GM23338 (cell line): ENCODE measurements at regions not wholly inside any gene's neighbourhood (a gene's known extent, or its start where the extent isn't known, plus 50 kb on each side); places are given as distances from the start of the nearest gene placed in this dataset.

Source experiments
- ATAC-seq: fragments of 200-7000 bp; cut with Tn5 transposase; 3 replicates; pipeline ENCODE4 v1.9.1; 2020
- DNase-seq: peaks from one replicate; pipeline ENCODE4 v3.0.0-alpha.2; 2015; ENCODE audit warnings: low spot score
- H2AFZ ChIP-seq: fragments of 200-600 bp; sonication (generic); 2 replicates; pipeline ENCODE4 v1.8.0; 2016; ENCODE audit warnings: antibody characterized with exemption, mild to moderate bottlenecking, moderate library complexity
- H3F3A ChIP-seq: fragments of 200-600 bp; sonication (generic); replicated peaks from 2 replicates; pipeline ENCODE4 v1.8.0; 2017; ENCODE audit warnings: antibody characterized with exemption, mixed run types, low read depth
- H3K27ac ChIP-seq: fragments of 200-600 bp; sonication (generic); 2 replicates; pipeline ENCODE4 v1.6.1; 2016; ENCODE audit warnings: low read depth
- H3K27me3 ChIP-seq: fragments of 200-600 bp; sonication (generic); 2 replicates; pipeline ENCODE4 v1.8.0; 2016; ENCODE audit warnings: mild to moderate bottlenecking, mixed run types, moderate library complexity; ENCODE audit not compliant: insufficient read depth
- H3K36me3 ChIP-seq: fragments of 200-600 bp; sonication (generic); 2 replicates; pipeline ENCODE4 v1.8.0; 2016; ENCODE audit warnings: mild to moderate bottlenecking; ENCODE audit not compliant: insufficient read depth
- H3K4me1 ChIP-seq: fragments of 200-600 bp; sonication (generic); 2 replicates; pipeline ENCODE4 v1.8.0; 2016; ENCODE audit warnings: mild to moderate bottlenecking, moderate library complexity; ENCODE audit not compliant: insufficient read depth
- H3K4me2 ChIP-seq: fragments of 200-600 bp; sonication (generic); 2 replicates; pipeline ENCODE4 v1.7.1; 2017; ENCODE audit warnings: mixed run types
- H3K4me3 ChIP-seq: fragments of 200-600 bp; sonication (generic); 2 replicates; pipeline ENCODE4 v1.6.1; 2016; ENCODE audit warnings: mixed run types
- H3K79me2 ChIP-seq: fragments of 200-600 bp; sonication (generic); replicated peaks from 2 replicates; pipeline ENCODE4 v1.8.0; 2017; ENCODE audit warnings: mild to moderate bottlenecking; ENCODE audit not compliant: insufficient read depth
- H3K9me2 ChIP-seq: fragments of 200-600 bp; sonication (generic); 2 replicates; pipeline ENCODE4 v1.8.0; 2017; ENCODE audit not compliant: insufficient read depth
- H4K20me1 ChIP-seq: fragments of 200-600 bp; sonication (generic); replicated peaks from 2 replicates; pipeline ENCODE4 v1.8.0; 2017; ENCODE audit warnings: mild to moderate bottlenecking; ENCODE audit not compliant: insufficient read depth
- H3K27ac Mint-ChIP-seq: 2 replicates; pipeline ENCODE4 v1.8.0; 2020; ENCODE audit warnings: inconsistent platforms, mild to moderate bottlenecking, moderate library complexity, mixed read lengths
- H3K27me3 Mint-ChIP-seq: 3 replicates; pipeline ENCODE4 v1.8.0; 2022; ENCODE audit warnings: low read depth, mild to moderate bottlenecking, moderate library complexity, mixed read lengths, inconsistent platforms; ENCODE audit not compliant: insufficient read depth, poor library complexity
- H3K36me3 Mint-ChIP-seq: 3 replicates; pipeline ENCODE4 v1.8.0; 2021; ENCODE audit warnings: low read depth, mild to moderate bottlenecking, inconsistent platforms, moderate library complexity, mixed read lengths
- H3K4me1 Mint-ChIP-seq: 3 replicates; pipeline ENCODE4 v1.8.0; 2020; ENCODE audit warnings: mild to moderate bottlenecking, inconsistent platforms, mixed read lengths
- H3K4me3 Mint-ChIP-seq: 3 replicates; pipeline ENCODE4 v1.8.0; 2021; ENCODE audit warnings: moderate library complexity, mild to moderate bottlenecking, inconsistent platforms, mixed read lengths
- H3K9me3 Mint-ChIP-seq: 3 replicates; pipeline ENCODE4 v1.8.0; 2020; ENCODE audit warnings: moderate library complexity, mild to moderate bottlenecking, inconsistent platforms, mixed read lengths
- CTCF ChIP-seq, 2 experiments: fragments of 200-600 bp in 1 of 2; sonication (generic) in 1 of 2; conservative IDR thresholded peaks; 2 replicates each; pipeline versions ENCODE4 v1.5.1 to v1.6.1; 2016 to 2017; ENCODE audit warnings: antibody characterized with exemption in 2 of 2, low read depth in 2 of 2, mild to moderate bottlenecking in 2 of 2, moderate library complexity in 1 of 2
- ETS1 ChIP-seq: IDR thresholded peaks from 2 replicates; pipeline ENCODE4 v1.6.1; 2016; ENCODE audit warnings: antibody characterized with exemption
- EZH2 ChIP-seq: fragments of 200-600 bp; sonication (generic); IDR thresholded peaks from one replicate; pipeline ENCODE4 v1.8.0; 2017; ENCODE audit warnings: antibody characterized with exemption, mild to moderate bottlenecking, low read depth; ENCODE audit not compliant: unreplicated experiment
- EZH2phosphoT487 ChIP-seq: fragments of 200-600 bp; sonication (generic); IDR thresholded peaks from one replicate; pipeline ENCODE4 v1.8.1; 2018; ENCODE audit warnings: antibody characterized with exemption; ENCODE audit not compliant: unreplicated experiment
- JUNB ChIP-seq: IDR thresholded peaks from one replicate; pipeline ENCODE4 v1.6.1; 2016; ENCODE audit warnings: antibody characterized with exemption; ENCODE audit not compliant: unreplicated experiment
- POLR2AphosphoS5 ChIP-seq: IDR thresholded peaks from 2 replicates; pipeline ENCODE4 v1.6.1; 2016; ENCODE audit warnings: antibody characterized with exemption, low read depth
- STAT1 ChIP-seq: IDR thresholded peaks from one replicate; pipeline ENCODE4 v1.6.1; 2016; ENCODE audit warnings: antibody characterized with exemption; ENCODE audit not compliant: unreplicated experiment
- ZNF114 ChIP-seq: fragments of 250-450 bp; sonication (Bioruptor Pico); IDR thresholded peaks from 2 replicates; pipeline ENCODE4 v1.5.0; 2020; ENCODE audit warnings: mild to moderate bottlenecking, moderate library complexity
- ZNF331 ChIP-seq: fragments of 250-450 bp; sonication (Bioruptor Pico); IDR thresholded peaks from 2 replicates; pipeline ENCODE4 v1.5.0; 2020; ENCODE audit warnings: low read depth, mild to moderate bottlenecking, moderate library complexity
- TF ChIP-seq, protein P1 (sequence below): fragments of 250-450 bp; sonication (Bioruptor Pico); IDR thresholded peaks from 2 replicates; pipeline ENCODE4 v1.5.0; 2020; ENCODE audit warnings: mild to moderate bottlenecking, moderate library complexity
- TF ChIP-seq, protein P2 (sequence below): IDR thresholded peaks from one replicate; pipeline ENCODE4 v1.6.1; 2018; ENCODE audit warnings: antibody characterized with exemption; ENCODE audit not compliant: unreplicated experiment

- Histone ChIP-seq H3K4me1 (no peaks in the 10 kb centered on the region), H3K27me3 (no peaks in the 10 kb centered on the region), H4K20me1 (no peaks in the 10 kb centered on the region), H3K27ac (no peak overlapping the region), H3K4me3 (no peak overlapping the region), H3K79me2 (no peaks in the 10 kb centered on the region), H3K4me2 (no peak overlapping the region), H3K9me2 (no peaks in the 10 kb centered on the region), H3K36me3 (no peaks in the 10 kb centered on the region), H3F3A (no peaks in the 10 kb centered on the region), H2AFZ (no peak overlapping the region)
- no peak for DNase-seq
- TF ChIP-seq EZH2 (no peak), EZH2phosphoT487 (no peak), JUNB (no peak), CTCF (conservative IDR thresholded peaks at IDR 0.05; ENCODE audit: low read depth in 2 of 2) (no peak), ETS1 (no peak), POLR2AphosphoS5 (no peak), ZNF331 (no peak), STAT1 (no peak), ZNF114 (CRISPR knock-in tag) (no peak)
- TF ChIP-seq, protein P1, sequence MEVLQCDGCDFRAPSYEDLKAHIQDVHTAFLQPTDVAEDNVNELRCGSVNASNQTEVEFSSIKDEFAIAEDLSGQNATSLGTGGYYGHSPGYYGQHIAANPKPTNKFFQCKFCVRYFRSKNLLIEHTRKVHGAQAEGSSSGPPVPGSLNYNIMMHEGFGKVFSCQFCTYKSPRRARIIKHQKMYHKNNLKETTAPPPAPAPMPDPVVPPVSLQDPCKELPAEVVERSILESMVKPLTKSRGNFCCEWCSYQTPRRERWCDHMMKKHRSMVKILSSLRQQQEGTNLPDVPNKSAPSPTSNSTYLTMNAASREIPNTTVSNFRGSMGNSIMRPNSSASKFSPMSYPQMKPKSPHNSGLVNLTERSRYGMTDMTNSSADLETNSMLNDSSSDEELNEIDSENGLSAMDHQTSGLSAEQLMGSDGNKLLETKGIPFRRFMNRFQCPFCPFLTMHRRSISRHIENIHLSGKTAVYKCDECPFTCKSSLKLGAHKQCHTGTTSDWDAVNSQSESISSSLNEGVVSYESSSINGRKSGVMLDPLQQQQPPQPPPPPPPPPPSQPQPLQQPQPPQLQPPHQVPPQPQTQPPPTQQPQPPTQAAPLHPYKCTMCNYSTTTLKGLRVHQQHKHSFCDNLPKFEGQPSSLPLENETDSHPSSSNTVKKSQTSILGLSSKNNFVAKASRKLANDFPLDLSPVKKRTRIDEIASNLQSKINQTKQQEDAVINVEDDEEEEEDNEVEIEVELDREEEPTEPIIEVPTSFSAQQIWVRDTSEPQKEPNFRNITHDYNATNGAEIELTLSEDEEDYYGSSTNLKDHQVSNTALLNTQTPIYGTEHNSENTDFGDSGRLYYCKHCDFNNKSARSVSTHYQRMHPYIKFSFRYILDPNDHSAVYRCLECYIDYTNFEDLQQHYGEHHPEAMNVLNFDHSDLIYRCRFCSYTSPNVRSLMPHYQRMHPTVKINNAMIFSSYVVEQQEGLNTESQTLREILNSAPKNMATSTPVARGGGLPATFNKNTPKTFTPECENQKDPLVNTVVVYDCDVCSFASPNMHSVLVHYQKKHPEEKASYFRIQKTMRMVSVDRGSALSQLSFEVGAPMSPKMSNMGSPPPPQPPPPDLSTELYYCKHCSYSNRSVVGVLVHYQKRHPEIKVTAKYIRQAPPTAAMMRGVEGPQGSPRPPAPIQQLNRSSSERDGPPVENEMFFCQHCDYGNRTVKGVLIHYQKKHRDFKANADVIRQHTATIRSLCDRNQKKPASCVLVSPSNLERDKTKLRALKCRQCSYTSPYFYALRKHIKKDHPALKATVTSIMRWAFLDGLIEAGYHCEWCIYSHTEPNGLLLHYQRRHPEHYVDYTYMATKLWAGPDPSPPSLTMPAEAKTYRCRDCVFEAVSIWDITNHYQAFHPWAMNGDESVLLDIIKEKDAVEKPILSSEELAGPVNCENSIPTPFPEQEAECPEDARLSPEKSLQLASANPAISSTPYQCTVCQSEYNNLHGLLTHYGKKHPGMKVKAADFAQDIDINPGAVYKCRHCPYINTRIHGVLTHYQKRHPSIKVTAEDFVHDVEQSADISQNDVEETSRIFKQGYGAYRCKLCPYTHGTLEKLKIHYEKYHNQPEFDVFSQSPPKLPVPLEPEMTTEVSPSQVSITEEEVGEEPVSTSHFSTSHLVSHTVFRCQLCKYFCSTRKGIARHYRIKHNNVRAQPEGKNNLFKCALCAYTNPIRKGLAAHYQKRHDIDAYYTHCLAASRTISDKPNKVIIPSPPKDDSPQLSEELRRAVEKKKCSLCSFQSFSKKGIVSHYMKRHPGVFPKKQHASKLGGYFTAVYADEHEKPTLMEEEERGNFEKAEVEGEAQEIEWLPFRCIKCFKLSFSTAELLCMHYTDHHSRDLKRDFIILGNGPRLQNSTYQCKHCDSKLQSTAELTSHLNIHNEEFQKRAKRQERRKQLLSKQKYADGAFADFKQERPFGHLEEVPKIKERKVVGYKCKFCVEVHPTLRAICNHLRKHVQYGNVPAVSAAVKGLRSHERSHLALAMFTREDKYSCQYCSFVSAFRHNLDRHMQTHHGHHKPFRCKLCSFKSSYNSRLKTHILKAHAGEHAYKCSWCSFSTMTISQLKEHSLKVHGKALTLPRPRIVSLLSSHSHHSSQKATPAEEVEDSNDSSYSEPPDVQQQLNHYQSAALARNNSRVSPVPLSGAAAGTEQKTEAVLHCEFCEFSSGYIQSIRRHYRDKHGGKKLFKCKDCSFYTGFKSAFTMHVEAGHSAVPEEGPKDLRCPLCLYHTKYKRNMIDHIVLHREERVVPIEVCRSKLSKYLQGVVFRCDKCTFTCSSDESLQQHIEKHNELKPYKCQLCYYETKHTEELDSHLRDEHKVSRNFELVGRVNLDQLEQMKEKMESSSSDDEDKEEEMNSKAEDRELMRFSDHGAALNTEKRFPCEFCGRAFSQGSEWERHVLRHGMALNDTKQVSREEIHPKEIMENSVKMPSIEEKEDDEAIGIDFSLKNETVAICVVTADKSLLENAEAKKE, result no peak
- TF ChIP-seq, protein P2, sequence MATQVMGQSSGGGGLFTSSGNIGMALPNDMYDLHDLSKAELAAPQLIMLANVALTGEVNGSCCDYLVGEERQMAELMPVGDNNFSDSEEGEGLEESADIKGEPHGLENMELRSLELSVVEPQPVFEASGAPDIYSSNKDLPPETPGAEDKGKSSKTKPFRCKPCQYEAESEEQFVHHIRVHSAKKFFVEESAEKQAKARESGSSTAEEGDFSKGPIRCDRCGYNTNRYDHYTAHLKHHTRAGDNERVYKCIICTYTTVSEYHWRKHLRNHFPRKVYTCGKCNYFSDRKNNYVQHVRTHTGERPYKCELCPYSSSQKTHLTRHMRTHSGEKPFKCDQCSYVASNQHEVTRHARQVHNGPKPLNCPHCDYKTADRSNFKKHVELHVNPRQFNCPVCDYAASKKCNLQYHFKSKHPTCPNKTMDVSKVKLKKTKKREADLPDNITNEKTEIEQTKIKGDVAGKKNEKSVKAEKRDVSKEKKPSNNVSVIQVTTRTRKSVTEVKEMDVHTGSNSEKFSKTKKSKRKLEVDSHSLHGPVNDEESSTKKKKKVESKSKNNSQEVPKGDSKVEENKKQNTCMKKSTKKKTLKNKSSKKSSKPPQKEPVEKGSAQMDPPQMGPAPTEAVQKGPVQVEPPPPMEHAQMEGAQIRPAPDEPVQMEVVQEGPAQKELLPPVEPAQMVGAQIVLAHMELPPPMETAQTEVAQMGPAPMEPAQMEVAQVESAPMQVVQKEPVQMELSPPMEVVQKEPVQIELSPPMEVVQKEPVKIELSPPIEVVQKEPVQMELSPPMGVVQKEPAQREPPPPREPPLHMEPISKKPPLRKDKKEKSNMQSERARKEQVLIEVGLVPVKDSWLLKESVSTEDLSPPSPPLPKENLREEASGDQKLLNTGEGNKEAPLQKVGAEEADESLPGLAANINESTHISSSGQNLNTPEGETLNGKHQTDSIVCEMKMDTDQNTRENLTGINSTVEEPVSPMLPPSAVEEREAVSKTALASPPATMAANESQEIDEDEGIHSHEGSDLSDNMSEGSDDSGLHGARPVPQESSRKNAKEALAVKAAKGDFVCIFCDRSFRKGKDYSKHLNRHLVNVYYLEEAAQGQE, result no peak
- H3K4me3 Mint-ChIP-seq, result no peak overlapping the region
- no peaks in the 10 kb centered on the region for H3K9me3 Mint-ChIP-seq
- H3K27me3 Mint-ChIP-seq, result peaks cover 2% of the 10 kb centered on the region
- ATAC-seq, result no peak
- peaks cover 12% of the 10 kb centered on the region for H3K4me1 Mint-ChIP-seq
- no peaks in the 10 kb centered on the region for H3K36me3 Mint-ChIP-seq
- no peak overlapping the region for H3K27ac Mint-ChIP-seq
These were observed 997.8 kb upstream of the RAG2 start for GRCh38 chr11:37595845-37596244.
